HCT116 (cell line): ENCODE measurements at regions not wholly inside any gene's neighbourhood (a gene's known extent, or its start where the extent isn't known, plus 50 kb on each side); places are given as distances from the start of the nearest gene placed in this dataset.
"Not testable (repeated sequence)": the region's sequence is repeated elsewhere in the genome, so short reads cannot be mapped to it uniquely, and the experiment has no call there.

Experiments used
- ATAC-seq: fragments of 200-7000 bp; cut with Tn5 transposase; 2 replicates; pipeline ENCODE4 v1.9.1; 2020; ENCODE audit warnings: mild to moderate bottlenecking, moderate library complexity
- BruUV-seq: library from RNA; stranded (reverse); fragments of 400-500 nt; replicated peaks from 2 replicates; lab custom pipeline; 2021; lab: Mats Ljungman, UMichigan
- CTCF ChIA-PET: fragments of 300-600 bp; sonication (Branson Sonifier 250); formaldehyde crosslinking; loops from one replicate; lab custom pipeline; 2021; ENCODE audit warnings: antibody characterized with exemption; lab: Charles Lee
- POLR2A ChIA-PET: fragments of 300-600, 350-600 bp; sonication (Branson Sonifier 250); formaldehyde crosslinking; loops from one replicate; lab custom pipeline; 2021; ENCODE audit warnings: antibody characterized with exemption; lab: Charles Lee
- RAD21 ChIA-PET, 2 experiments: fragments of 300-600 bp; sonication (Branson Sonifier 250); formaldehyde crosslinking; loops; one replicate each; lab custom pipeline; 2023; ENCODE audit warnings: low total read pairs in 2 of 2; ENCODE audit not compliant: uncharacterized antibody in 2 of 2, unreplicated experiment in 2 of 2, low non-redundant PET in 1 of 2; lab: Charles Lee
- DNase-seq: peaks from one replicate; pipeline ENCODE4 v3.0.0-alpha.2; 2010; ENCODE audit warnings: low read depth, low spot score
- H2AFZ ChIP-seq: fragments of 200-600 bp; shearing (Covaris generic), sonication (generic); 2 replicates; pipeline ENCODE4 v1.6.1; 2017; ENCODE audit warnings: low read depth, mixed run types, mixed read lengths, antibody characterized with exemption, low read length; ENCODE audit not compliant: poor library complexity, severe bottlenecking
- H3K27ac ChIP-seq: 2 replicates; pipeline ENCODE4 v1.5.1; 2012; ENCODE audit warnings: low read depth, low read length
- H3K27me3 ChIP-seq: fragments of 200-600 bp; sonication (generic); 2 replicates; pipeline ENCODE4 v1.6.1; 2016; ENCODE audit warnings: mixed run types, low read length, mixed read lengths; ENCODE audit not compliant: insufficient read depth
- H3K36me3 ChIP-seq, 2 experiments: fragments of 200-500 bp in 1 of 2; fragments of 200-600 bp in 1 of 2; sonication (Bioruptor generic) in 1 of 2; sonication (generic) in 1 of 2; 2 replicates each; pipeline versions ENCODE4 v1.5.1 to v1.6.1; 2014 to 2016; ENCODE audit warnings: low read length in 2 of 2, inconsistent platforms in 1 of 2, mixed read lengths in 1 of 2, mixed run types in 1 of 2; ENCODE audit not compliant: insufficient read depth in 2 of 2, control insufficient read depth in 1 of 2
- H3K4me1 ChIP-seq, 2 experiments: fragments of 200-600 bp in 1 of 2; sonication (generic) in 1 of 2; 2 replicates each; pipeline versions ENCODE4 v1.5.1 to v1.6.1; 2012 to 2017; ENCODE audit warnings: low read length in 2 of 2, inconsistent platforms in 1 of 2, mild to moderate bottlenecking in 1 of 2, mixed read lengths in 1 of 2, mixed run types in 1 of 2, moderate library complexity in 1 of 2; ENCODE audit not compliant: insufficient read depth in 2 of 2, control insufficient read depth in 1 of 2
- H3K4me2 ChIP-seq: fragments of 200-600 bp; sonication (generic); 2 replicates; pipeline ENCODE4 v1.6.1; 2017; ENCODE audit warnings: mixed run types, low read length, mixed read lengths
- H3K4me3 ChIP-seq, 2 experiments: fragments of 200-600 bp in 1 of 2; sonication (generic) in 1 of 2; replicated peaks in 1 of 2; 2 replicates each; pipeline ENCODE4 v1.5.1; 2011 to 2016; ENCODE audit warnings: low read length in 2 of 2, control low read depth in 1 of 2, low read depth in 1 of 2, mild to moderate bottlenecking in 1 of 2, mixed read lengths in 1 of 2, mixed run types in 1 of 2
- H3K79me2 ChIP-seq: fragments of 200-600 bp; sonication (generic); 2 replicates; pipeline ENCODE4 v1.6.1; 2017; ENCODE audit warnings: mild to moderate bottlenecking, mixed run types, low read length, moderate library complexity, mixed read lengths; ENCODE audit not compliant: insufficient read depth
- H3K9ac ChIP-seq: fragments of 200-600 bp; sonication (generic); 2 replicates; pipeline ENCODE4 v1.6.1; 2016; ENCODE audit warnings: low read length, mixed read lengths
- H3K9me2 ChIP-seq: fragments of 200-600 bp; sonication (generic), shearing (Covaris generic); 2 replicates; pipeline ENCODE4 v1.6.1; 2017; ENCODE audit warnings: mixed run types, mild to moderate bottlenecking, moderate library complexity; ENCODE audit not compliant: insufficient read depth
- H3K9me3 ChIP-seq, 2 experiments: fragments of 200-500 bp in 1 of 2; fragments of 200-600 bp in 1 of 2; sonication (Bioruptor generic) in 1 of 2; sonication (generic) in 1 of 2; 2 replicates each; pipeline ENCODE4 v1.6.1; 2014 to 2017; ENCODE audit warnings: low read length in 2 of 2, mixed read lengths in 2 of 2, inconsistent platforms in 1 of 2, low read depth in 1 of 2, mild to moderate bottlenecking in 1 of 2, mixed run types in 1 of 2, moderate library complexity in 1 of 2; ENCODE audit not compliant: control insufficient read depth in 1 of 2, insufficient read depth in 1 of 2
- H4K20me1 ChIP-seq: fragments of 200-600 bp; sonication (generic), shearing (Covaris generic); 2 replicates; pipeline ENCODE4 v1.6.1; 2017; ENCODE audit warnings: mixed run types, mild to moderate bottlenecking, moderate library complexity; ENCODE audit not compliant: insufficient read depth
- intact Hi-C: fragments of 100-400 bp; cut with micrococcal nuclease; formaldehyde crosslinking; loops from 2 replicates; pipeline ENCODE4 v1.10.0; 2022

- intact Hi-C loops, H3K27me3 ChIP-seq, H2AFZ ChIP-seq, POLR2A ChIA-PET, H3K9me2 ChIP-seq, ATAC-seq, H3K9ac ChIP-seq, H3K27ac ChIP-seq, DNase-seq, H4K20me1 ChIP-seq, BruUV-seq, H3K4me1 ChIP-seq, H3K36me3 ChIP-seq, H3K4me3 ChIP-seq, H3K9me3 ChIP-seq, CTCF ChIA-PET, H3K4me2 ChIP-seq, H3K79me2 ChIP-seq, RAD21 ChIA-PET: not testable (repeated sequence)
Observed at GRCh38 chr2:89894988-89895387, 1203.5 kb downstream of the RPIA start.

- BruUV-seq, H3K27me3 ChIP-seq, H2AFZ ChIP-seq, H3K4me2 ChIP-seq, intact Hi-C loops, H3K9me2 ChIP-seq, H3K27ac ChIP-seq, H3K36me3 ChIP-seq, POLR2A ChIA-PET, ATAC-seq, H3K4me3 ChIP-seq, H3K4me1 ChIP-seq, H3K79me2 ChIP-seq, CTCF ChIA-PET, DNase-seq, RAD21 ChIA-PET, H4K20me1 ChIP-seq, H3K9ac ChIP-seq, H3K9me3 ChIP-seq: not testable (repeated sequence)
Observed at GRCh38 chr2:89895629-89896028, 1204.2 kb downstream of the RPIA start.

GRCh38 chr2:89927018-89927417 lies 1235.5 kb downstream of the RPIA start:
- H3K9ac ChIP-seq, intact Hi-C loops, DNase-seq, ATAC-seq, H3K27ac ChIP-seq, RAD21 ChIA-PET, H3K4me1 ChIP-seq, BruUV-seq, H3K4me2 ChIP-seq, H3K27me3 ChIP-seq, H3K79me2 ChIP-seq, H3K4me3 ChIP-seq, H3K36me3 ChIP-seq, H3K9me3 ChIP-seq, H3K9me2 ChIP-seq, H2AFZ ChIP-seq, H4K20me1 ChIP-seq, POLR2A ChIA-PET, CTCF ChIA-PET: not testable (repeated sequence)

GRCh38 chr2:89935436-89935835 lies 1244.0 kb downstream of the RPIA start:
- H3K4me3 ChIP-seq, POLR2A ChIA-PET, ATAC-seq, H3K27ac ChIP-seq, H3K9ac ChIP-seq, RAD21 ChIA-PET, BruUV-seq, H3K36me3 ChIP-seq, intact Hi-C loops, H4K20me1 ChIP-seq, H2AFZ ChIP-seq, H3K27me3 ChIP-seq, H3K4me1 ChIP-seq, H3K4me2 ChIP-seq, CTCF ChIA-PET, H3K9me3 ChIP-seq, H3K79me2 ChIP-seq, H3K9me2 ChIP-seq, DNase-seq: not testable (repeated sequence)

- H3K36me3 ChIP-seq, H2AFZ ChIP-seq, intact Hi-C loops, CTCF ChIA-PET, H3K79me2 ChIP-seq, ATAC-seq, RAD21 ChIA-PET, H3K9me2 ChIP-seq, H3K9ac ChIP-seq, H3K4me2 ChIP-seq, H3K9me3 ChIP-seq, BruUV-seq, H3K4me3 ChIP-seq, H3K27ac ChIP-seq, DNase-seq, H4K20me1 ChIP-seq, POLR2A ChIA-PET, H3K4me1 ChIP-seq, H3K27me3 ChIP-seq: not testable (repeated sequence)
Observed at GRCh38 chr2:89936011-89936410, 1244.5 kb downstream of the RPIA start.
